ENCODE measurements at regions not wholly inside any gene's neighbourhood (a gene's known extent, or its start where the extent isn't known, plus 50 kb on each side); places are given as distances from the start of the nearest gene placed in this dataset.

GRCh38 chr10:123536176-123536845, 129.8 kb upstream of the GPR26 start:
- TF ChIP-seq ARNT (IDR thresholded peaks at IDR 0.05) (no peak), ZNF384 (IDR thresholded peaks at IDR 0.05) (no peak), L3MBTL2 (conservative IDR thresholded peaks at IDR 0.05) (no peak), LEF1 (IDR thresholded peaks at IDR 0.05; ENCODE audit: borderline replicate concordance) (no peak), ELF4 (IDR thresholded peaks at IDR 0.05) (no peak), SP1 (IDR thresholded peaks at IDR 0.05) (no peak), SUZ12 (IDR thresholded peaks at IDR 0.05) (no peak), FOXA1 (IDR thresholded peaks at IDR 0.05) (no peak), BHLHE40 (IDR thresholded peaks at IDR 0.05; ENCODE audit: borderline replicate concordance) (no peak)

All from HEK293T (cell line).